ENCODE measurements at regions not wholly inside any gene's neighbourhood (a gene's known extent, or its start where the extent isn't known, plus 50 kb on each side); places are given as distances from the start of the nearest gene placed in this dataset.
"Not testable (repeated sequence)": the region's sequence is repeated elsewhere in the genome, so short reads cannot be mapped to it uniquely, and the experiment has no call there.

DNA sequence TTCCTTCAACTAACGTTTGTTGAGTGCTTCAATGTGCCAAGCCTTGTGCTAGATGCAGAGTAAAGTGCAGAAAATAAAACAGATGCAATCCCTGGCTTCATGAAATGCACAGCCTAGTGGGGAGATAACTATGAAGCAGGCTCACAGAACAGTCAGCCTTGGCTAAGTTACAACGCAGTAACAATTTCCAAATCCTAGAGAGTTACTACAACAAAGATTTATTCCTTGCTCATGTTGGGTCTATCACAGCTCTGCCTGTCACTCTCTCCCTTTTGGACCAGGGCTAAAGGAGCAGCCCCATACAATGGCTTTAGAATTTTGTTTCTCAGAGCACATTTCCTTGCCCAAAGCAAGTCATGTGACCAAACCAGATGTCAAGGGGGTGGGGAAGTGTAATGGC lies 359.8 kb downstream of the ZNF326 start:
- DNase-seq (ENCODE audit: low read depth) = no peak
- H3K4me3 ChIP-seq (ENCODE audit: low read depth, low read length) = no peak overlapping the region
- TF ChIP-seq, protein P1, sequence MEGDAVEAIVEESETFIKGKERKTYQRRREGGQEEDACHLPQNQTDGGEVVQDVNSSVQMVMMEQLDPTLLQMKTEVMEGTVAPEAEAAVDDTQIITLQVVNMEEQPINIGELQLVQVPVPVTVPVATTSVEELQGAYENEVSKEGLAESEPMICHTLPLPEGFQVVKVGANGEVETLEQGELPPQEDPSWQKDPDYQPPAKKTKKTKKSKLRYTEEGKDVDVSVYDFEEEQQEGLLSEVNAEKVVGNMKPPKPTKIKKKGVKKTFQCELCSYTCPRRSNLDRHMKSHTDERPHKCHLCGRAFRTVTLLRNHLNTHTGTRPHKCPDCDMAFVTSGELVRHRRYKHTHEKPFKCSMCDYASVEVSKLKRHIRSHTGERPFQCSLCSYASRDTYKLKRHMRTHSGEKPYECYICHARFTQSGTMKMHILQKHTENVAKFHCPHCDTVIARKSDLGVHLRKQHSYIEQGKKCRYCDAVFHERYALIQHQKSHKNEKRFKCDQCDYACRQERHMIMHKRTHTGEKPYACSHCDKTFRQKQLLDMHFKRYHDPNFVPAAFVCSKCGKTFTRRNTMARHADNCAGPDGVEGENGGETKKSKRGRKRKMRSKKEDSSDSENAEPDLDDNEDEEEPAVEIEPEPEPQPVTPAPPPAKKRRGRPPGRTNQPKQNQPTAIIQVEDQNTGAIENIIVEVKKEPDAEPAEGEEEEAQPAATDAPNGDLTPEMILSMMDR (IDR thresholded peaks at IDR 0.05; ENCODE audit: low read depth, low read length, missing control alignments) = no peak
- in situ Hi-C loops (cut with HindIII; ENCODE audit: low sequenced_read_pairs) = no loop called here

DNA sequence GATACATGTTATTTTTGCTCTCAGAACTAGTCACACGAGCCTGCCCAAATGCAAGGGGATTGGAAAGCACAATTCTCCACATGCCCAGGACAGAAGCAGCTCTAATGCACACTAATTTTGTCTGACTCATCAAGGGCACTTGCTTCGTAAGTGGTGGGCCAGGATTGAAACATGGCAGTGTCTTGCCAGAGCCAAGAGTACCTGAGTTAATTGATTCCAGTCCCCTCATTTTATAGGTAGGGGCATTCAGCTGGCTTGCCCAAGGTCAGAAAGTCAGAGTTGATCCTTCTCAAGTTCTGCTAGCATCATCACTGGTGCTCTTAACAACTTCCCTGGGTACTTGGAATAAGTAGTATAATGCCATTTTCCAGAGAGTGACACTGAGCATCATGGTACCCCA lies 356.1 kb downstream of the ZNF326 start:
- DNase-seq (ENCODE audit: low read depth) = no peak
- TF ChIP-seq, protein P1 (IDR thresholded peaks at IDR 0.05; ENCODE audit: low read depth, low read length, missing control alignments) = no peak
- in situ Hi-C loops (cut with HindIII; ENCODE audit: low sequenced_read_pairs) = no loop called here
- no peak overlapping the region for H3K4me3 ChIP-seq (ENCODE audit: low read depth, low read length)

DNA sequence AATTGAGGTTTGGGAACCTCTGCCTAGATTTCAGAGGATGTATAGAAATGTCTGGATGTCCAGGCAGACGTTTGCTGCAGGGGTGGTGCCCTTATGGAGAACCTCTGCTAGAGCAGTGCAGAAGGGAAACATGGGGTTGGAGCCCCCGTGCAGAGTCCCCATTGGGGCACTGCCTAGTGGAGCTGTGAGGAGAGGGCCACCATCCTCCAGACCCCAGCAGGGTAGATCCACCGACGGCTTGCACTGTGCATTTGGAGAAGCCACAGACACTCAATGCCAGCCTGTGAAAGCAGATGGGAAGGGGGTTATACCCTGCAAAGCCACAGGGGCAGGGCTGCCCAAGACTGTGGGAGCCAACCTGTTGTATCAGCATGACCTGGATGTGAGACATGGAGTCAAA lies 354.6 kb downstream of the ZNF326 start:
- no peak for DNase-seq (ENCODE audit: low read depth)
- TF ChIP-seq, protein P1 (IDR thresholded peaks at IDR 0.05; ENCODE audit: low read depth, low read length, missing control alignments) = no peak
- in situ Hi-C loops (cut with HindIII; ENCODE audit: low sequenced_read_pairs) = no loop called here

DNA sequence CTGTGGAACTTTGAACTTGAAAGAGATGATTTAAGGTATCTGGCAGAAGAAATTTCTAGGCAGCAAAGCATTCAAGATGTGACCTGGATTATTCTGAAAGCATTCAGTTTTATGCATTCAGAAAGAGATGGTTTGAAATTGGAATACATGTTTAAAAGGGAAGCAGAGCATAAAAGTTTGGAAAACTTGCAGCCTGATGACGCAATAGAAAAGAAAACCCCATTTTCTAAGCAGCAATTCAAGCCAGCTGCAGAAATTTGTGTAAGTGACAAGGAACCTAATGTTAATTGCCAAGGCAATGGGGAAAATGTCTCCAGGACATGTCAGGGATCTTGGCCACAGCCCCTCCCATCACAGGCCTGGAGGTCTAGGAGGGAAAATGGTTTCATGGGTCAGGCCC lies 354.0 kb downstream of the ZNF326 start:
- H3K4me3 ChIP-seq (ENCODE audit: low read depth, low read length) = no peak overlapping the region
- in situ Hi-C loops (cut with HindIII; ENCODE audit: low sequenced_read_pairs) = no loop called here
- TF ChIP-seq, protein P1 (IDR thresholded peaks at IDR 0.05; ENCODE audit: low read depth, low read length, missing control alignments) = no peak
- no peak for DNase-seq (ENCODE audit: low read depth)

More for the DNA sequence above, 354.6 kb downstream of the ZNF326 start:
- no peak overlapping the region for H3K4me3 ChIP-seq (ENCODE audit: low read depth, low read length)

DNA sequence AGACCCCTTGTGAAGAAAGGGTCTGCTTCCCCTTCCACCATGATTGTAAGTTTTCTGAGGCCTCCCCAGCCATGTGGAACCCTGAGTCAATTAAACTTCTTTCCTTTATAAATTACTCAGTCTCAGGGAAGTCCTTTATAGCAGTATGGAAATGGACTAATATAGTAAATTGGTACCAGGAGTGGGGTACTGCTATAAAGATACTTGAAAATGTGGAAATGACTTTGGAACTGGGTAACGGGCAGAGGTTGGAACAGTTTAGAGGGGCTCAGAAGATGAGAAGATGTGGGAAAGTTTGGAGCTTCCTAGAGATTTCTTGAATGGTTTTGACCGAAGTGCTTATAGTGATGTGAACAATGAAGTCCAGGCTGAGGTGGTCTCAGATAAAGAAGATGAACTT lies 353.5 kb downstream of the ZNF326 start:
- in situ Hi-C loops (cut with HindIII; ENCODE audit: low sequenced_read_pairs); DNase-seq (ENCODE audit: low read depth); H3K4me3 ChIP-seq (ENCODE audit: low read depth, low read length): not testable (repeated sequence)

DNA sequence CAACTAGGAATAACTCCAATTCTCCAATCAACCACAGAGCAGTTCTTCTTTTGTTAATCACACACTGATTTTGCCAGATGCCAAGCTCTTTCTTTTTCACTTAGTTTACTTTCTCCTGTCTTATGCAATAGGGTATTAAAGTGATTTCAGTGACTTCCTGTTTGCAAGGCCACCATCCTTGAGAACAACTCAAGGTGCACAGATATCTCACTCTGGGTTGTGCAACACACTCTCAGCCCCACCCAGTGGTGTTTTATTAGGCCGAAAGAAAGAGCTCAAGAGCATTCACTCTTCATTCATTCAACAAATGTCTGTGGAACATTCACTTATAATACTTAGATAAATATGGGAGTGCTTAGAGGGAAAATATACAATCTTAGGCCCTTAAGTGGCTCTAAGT lies 352.5 kb downstream of the ZNF326 start:
- no peak overlapping the region for H3K4me3 ChIP-seq (ENCODE audit: low read depth, low read length)
- DNase-seq (ENCODE audit: low read depth) = no peak
- TF ChIP-seq, protein P1 (IDR thresholded peaks at IDR 0.05; ENCODE audit: low read depth, low read length, missing control alignments) = no peak
- in situ Hi-C loops (cut with HindIII; ENCODE audit: low sequenced_read_pairs) = no loop called here

DNA sequence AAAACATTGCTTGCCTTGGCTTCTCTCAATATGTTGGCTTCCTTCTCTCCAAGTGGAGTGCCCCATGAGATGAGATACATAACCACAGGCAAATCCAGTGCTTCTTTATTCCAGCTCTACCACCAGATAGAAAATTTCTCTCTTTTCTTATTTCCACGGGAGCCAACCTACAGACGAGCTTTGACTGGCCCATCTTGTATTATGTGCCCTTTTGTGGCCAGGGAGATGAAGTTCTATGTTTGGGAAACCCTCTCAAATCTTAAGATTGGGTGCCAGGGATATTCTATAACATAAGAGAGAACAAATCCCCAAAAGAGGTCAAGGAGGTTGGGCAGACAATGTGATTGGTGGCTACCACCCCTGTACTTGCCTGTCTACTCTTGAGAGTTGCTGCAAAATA lies 351.8 kb downstream of the ZNF326 start:
- in situ Hi-C loops (cut with HindIII; ENCODE audit: low sequenced_read_pairs) = no loop called here
- no peak for DNase-seq (ENCODE audit: low read depth)
- TF ChIP-seq, protein P1 (IDR thresholded peaks at IDR 0.05; ENCODE audit: low read depth, low read length, missing control alignments) = no peak
- H3K4me3 ChIP-seq (ENCODE audit: low read depth, low read length) = no peak overlapping the region

Measured in astrocyte of the cerebellum (primary cell).